ENCODE measurements at regions not wholly inside any gene's neighbourhood (a gene's known extent, or its start where the extent isn't known, plus 50 kb on each side); places are given as distances from the start of the nearest gene placed in this dataset.
"Not testable (repeated sequence)": the region's sequence is repeated elsewhere in the genome, so short reads cannot be mapped to it uniquely, and the experiment has no call there.

DNA sequence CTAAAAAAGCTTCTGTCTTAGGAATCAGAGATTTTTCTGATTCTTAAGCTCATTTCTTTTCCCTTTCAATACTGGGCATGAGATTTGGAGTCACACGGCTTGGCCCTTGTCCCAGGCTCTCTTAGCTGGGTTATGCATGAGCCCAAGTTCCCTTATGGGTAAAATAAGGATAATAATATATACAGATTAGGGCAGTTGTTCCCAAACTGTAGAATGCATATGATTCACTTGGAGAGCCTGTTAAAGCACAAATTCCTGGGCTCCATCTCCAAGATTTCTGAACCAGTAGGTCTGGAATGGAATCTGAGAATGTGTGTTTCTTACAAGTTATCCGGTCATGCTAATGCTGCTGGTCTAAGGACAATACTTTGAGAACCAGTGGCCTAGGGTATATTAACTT is 154.0 kb downstream of the REEP3 start:
- DNase-seq: no peak
- in situ Hi-C loops (cut with HindIII; ENCODE audit: low pct_ligation_motif_present, low pct_unique_long_range_greater_than_20kb, low sequenced_read_pairs): no loop called here

GRCh38 chr10:63677001-63677400 is 155.8 kb downstream of the REEP3 start:
- DNase-seq: no peak
- in situ Hi-C loops (cut with HindIII; ENCODE audit: low pct_ligation_motif_present, low pct_unique_long_range_greater_than_20kb, low sequenced_read_pairs): no loop called here

DNA sequence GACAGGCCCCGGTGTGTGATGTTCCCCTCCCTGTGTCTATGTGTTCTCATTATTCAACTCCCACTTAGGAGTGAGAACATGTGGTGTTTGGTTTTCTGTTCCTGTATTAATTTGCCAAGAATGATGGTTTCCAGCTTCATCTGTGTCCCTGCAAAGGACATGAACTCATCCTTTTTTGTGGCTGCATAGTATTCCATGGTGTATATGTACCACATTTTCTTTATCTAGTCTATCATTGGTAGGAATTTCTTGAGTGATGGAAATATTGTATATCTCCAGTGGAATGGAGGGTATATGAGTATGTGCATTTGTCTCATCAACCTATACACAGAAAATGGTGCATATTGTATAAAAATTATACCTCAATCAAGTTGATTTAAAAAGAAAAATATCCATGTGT is 159.3 kb downstream of the REEP3 start:
- in situ Hi-C loops (cut with HindIII; ENCODE audit: low pct_ligation_motif_present, low pct_unique_long_range_greater_than_20kb, low sequenced_read_pairs); DNase-seq: not testable (repeated sequence)

DNA sequence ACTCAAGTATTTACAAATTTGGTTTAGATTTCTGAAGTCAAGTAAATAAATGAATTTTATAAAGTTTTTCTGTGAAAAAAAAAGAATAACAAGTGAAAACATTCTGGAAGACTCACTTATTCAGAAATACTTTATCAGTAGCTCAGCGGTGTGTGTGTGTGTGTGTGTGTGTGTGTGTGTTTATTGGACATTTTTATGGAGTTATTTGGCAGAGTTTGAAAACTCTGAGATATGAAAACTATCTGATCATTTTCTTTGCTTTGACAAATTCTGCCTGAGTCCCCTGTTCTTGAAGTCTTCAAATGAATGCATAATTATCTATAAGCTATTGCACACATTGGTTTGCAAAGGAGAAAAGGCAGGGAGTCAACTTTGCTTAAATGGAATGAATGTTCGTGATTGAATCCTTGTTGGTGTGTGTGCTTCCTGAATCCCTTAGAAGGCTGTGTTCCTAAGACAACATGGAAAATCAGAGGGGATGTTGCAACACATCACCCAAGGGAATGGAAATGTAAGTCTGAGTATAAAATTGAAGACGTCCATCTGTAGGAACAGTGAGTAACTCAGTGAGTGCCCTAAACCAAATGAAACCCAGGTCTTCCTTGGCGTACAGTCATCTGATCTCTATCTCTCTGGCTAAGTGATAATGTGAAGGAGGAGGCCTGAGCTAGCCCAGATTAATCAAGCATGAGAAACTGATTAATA is 160.9 kb downstream of the REEP3 start:
- in situ Hi-C loops (cut with HindIII; ENCODE audit: low pct_ligation_motif_present, low pct_unique_long_range_greater_than_20kb, low sequenced_read_pairs): no loop called here
- DNase-seq: no peak

DNA sequence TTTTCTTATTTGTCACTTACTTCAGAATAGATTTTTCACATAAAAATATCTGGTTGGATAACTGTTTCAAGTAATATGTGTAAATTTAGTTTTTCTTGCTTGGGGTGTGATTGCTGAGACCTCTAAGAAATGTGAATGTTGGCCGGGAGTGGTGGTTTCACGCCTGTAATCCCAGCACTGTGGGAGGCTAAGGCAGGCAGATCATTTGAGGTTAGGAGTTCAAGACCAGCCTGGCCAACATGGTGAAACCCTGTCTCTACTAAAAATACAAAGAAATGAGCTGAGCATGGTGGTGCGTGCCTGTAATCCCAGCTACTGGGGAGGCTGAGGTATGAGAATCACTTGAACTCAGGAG is 161.5 kb downstream of the REEP3 start:
- DNase-seq; in situ Hi-C loops (cut with HindIII; ENCODE audit: low pct_ligation_motif_present, low pct_unique_long_range_greater_than_20kb, low sequenced_read_pairs): not testable (repeated sequence)

GRCh38 chr10:63683223-63683622 is 162.0 kb downstream of the REEP3 start:
- in situ Hi-C loops (cut with HindIII; ENCODE audit: low pct_ligation_motif_present, low pct_unique_long_range_greater_than_20kb, low sequenced_read_pairs): no loop called here
- DNase-seq: no peak

GRCh38 chr10:63683686-63684085 is 162.5 kb downstream of the REEP3 start:
- in situ Hi-C loops (cut with HindIII; ENCODE audit: low pct_ligation_motif_present, low pct_unique_long_range_greater_than_20kb, low sequenced_read_pairs): no loop called here
- DNase-seq: no peak

DNA sequence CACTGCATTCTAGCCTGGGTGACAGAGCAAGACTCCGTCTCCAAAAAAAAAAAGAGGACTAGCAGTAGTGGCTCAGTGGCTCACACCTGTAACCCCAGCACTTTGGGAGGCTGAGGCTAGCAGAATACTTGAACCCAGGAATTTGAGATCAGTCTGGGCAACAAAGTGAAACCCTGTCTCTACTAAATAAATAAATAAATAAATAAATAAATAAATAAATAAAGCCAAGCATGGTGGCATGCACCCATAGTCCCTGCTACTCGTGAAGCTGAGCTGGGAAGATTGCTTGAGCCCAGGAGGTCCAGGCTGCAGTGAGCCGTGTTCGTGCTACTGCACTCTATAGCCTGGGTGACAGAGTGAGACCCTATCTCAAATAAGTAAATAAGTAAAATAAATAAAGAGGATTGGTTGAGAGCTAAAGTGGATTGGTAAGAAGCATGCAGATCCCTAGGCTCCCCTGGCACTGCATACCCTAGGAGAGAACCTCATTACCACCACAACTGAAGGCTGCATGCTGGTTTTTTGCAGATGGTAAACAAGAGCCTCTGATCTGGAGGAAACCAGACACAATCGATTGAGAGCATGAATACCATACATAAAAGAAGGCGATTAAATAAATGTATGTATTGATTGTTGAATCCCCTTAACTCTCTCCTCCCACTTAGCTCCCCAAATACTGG is 163.2 kb downstream of the REEP3 start:
- in situ Hi-C loops (cut with HindIII; ENCODE audit: low pct_ligation_motif_present, low pct_unique_long_range_greater_than_20kb, low sequenced_read_pairs): no loop called here
- no peak for DNase-seq

- in situ Hi-C loops (cut with HindIII; ENCODE audit: low pct_ligation_motif_present, low pct_unique_long_range_greater_than_20kb, low sequenced_read_pairs): no loop called here
Measured at GRCh38 chr10:63689768-63690167, 168.6 kb downstream of the REEP3 start.

GRCh38 chr10:63692220-63692896 is 171.2 kb downstream of the REEP3 start:
- in situ Hi-C loops (cut with HindIII; ENCODE audit: low pct_ligation_motif_present, low pct_unique_long_range_greater_than_20kb, low sequenced_read_pairs): no loop called here

More at GRCh38 chr10:63689768-63690167, 168.6 kb downstream of the REEP3 start:
- DNase-seq: no peak

DNA sequence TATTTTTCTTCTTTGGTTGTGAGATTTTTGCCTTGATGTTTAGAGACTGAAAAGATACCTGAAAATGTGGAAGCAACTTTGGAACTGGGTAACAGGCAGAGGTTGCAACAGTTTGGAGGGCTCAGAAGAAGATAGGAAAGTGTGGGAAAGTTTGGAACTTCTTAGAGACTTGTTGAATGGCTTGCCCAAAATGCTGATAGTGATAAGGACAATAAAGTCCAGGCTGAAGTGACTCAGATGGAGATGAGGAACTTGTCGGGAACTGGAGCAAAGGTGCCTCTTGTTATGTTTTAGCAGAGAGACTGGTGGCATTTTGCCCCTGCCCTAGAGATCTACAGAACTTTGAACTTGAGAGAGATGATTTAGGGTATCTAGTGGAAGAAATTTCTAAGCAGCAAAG is 171.8 kb downstream of the REEP3 start:
- DNase-seq; in situ Hi-C loops (cut with HindIII; ENCODE audit: low pct_ligation_motif_present, low pct_unique_long_range_greater_than_20kb, low sequenced_read_pairs): not testable (repeated sequence)

More at GRCh38 chr10:63692220-63692896, 171.2 kb downstream of the REEP3 start:
- no peak for DNase-seq

DNA sequence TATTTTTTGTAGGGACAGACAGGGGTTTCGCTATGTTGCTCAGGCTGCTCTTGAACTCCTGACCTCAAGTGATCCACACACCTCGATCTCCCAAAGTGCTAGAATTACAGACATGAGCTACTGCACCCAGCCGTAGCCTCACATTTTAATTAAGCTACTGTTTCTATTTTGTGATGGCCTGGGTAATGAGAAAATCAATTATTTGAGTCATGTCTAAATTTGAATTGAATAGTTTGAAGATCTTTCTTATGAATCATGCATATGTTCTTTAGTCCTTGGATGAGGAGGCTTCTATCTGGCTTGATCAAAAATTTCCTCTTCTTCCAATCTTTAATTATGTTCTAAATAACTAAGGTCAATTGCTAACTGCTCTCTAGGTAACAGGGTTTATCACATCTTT is 175.0 kb downstream of the REEP3 start:
- in situ Hi-C loops (cut with HindIII; ENCODE audit: low pct_ligation_motif_present, low pct_unique_long_range_greater_than_20kb, low sequenced_read_pairs): no loop called here
- no peak for DNase-seq

DNA sequence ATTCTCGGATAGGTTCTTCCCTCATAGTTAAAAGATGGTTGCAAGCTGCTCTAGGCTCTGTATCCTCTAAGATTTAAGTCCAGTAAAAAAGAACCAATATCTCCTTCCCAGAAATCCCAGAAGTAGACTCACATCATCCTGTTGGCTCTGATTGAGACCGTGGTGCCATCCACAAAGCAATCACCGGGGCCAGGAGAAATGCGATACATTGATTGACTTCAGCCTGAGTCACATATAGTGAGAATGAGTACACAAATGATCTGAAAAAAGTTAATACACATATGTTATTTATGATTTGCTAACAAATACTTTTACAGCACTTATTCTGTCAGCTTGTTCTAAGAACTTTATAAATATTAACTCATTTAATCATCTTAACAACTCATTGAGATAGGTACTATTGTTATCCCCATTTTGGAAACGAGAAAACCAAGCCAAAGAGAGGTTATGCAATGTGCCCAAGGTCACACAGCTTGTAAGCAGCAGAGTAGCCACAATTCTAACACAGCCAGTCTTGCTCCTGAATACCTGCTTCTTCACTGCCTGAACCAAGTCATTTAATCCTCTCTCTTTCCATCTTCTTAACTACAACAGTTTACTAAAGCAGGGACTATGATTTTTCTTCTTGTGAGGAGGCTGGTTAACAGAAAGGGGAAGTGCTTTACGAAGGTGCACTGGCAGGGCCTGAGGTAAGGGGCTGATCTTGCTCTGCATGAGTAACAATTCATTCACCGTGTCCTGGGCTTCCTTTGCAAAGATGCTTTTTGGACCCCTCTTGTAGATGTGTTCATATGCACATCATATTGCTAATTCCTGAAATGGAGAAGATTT is 177.0 kb downstream of the REEP3 start:
- no peak for DNase-seq
- in situ Hi-C loops (cut with HindIII; ENCODE audit: low pct_ligation_motif_present, low pct_unique_long_range_greater_than_20kb, low sequenced_read_pairs): no loop called here

DNA sequence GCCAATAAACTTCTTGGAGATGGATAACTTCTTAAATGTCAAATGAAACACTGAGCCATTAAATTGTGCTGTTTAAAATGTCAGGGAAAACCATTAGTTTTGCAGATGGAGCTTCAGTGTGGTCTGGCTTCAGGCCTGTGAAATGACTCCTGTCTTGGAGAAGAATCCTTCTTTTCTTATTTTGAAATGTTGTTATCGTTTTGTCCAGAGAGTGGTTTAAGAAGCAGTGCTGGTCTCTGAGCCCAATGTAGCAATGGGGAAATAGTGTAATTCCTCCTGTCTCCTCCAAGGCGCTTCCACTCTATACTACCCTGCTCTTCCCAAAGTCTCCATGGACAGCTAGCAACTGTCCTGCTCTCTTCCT is 177.6 kb downstream of the REEP3 start:
- no peak for DNase-seq
- in situ Hi-C loops (cut with HindIII; ENCODE audit: low pct_ligation_motif_present, low pct_unique_long_range_greater_than_20kb, low sequenced_read_pairs): no loop called here

- DNase-seq: peak; percentile 90
Measured at GRCh38 chr10:63699785-63700613, 178.8 kb downstream of the REEP3 start.

GRCh38 chr10:63700631-63701156 is 179.5 kb downstream of the REEP3 start:
- DNase-seq: no peak
- in situ Hi-C loops (cut with HindIII; ENCODE audit: low pct_ligation_motif_present, low pct_unique_long_range_greater_than_20kb, low sequenced_read_pairs): loop anchor here (25.0 kb wide), 1 partner anchor 488 kb away; no protein-coding TSS in a partner anchor

More at GRCh38 chr10:63699785-63700613, 178.8 kb downstream of the REEP3 start:
- in situ Hi-C loops (cut with HindIII; ENCODE audit: low pct_ligation_motif_present, low pct_unique_long_range_greater_than_20kb, low sequenced_read_pairs): loop anchor here (25.0 kb wide), 1 partner anchor 488 kb away; no protein-coding TSS in a partner anchor

DNA sequence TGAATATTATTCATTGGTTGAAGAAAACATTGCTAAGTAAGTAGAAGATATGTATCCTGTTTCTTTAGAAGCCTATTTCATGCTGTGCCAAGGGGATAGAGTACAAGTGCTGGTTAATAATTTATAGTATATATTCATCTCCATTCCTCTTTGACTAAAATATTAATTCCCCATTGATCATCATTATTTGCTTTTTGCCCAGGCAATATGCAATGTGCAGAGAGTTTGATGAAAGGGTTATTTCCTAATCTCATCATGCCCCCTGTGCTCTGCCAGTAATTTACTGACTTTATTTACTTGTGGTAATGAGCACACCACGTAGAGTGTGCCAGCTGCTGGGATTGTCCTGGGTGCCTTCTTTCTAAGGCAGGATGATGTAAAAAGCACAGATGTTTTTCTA is 180.9 kb downstream of the REEP3 start:
- DNase-seq: no peak
- in situ Hi-C loops (cut with HindIII; ENCODE audit: low pct_ligation_motif_present, low pct_unique_long_range_greater_than_20kb, low sequenced_read_pairs): loop anchor here (25.0 kb wide), 1 partner anchor 490 kb away; no protein-coding TSS in a partner anchor
